Liver (tissue), 8 donors: ENCODE measurements at regions not wholly inside any gene's neighbourhood (a gene's known extent, or its start where the extent isn't known, plus 50 kb on each side); places are given as distances from the start of the nearest gene placed in this dataset.

Source experiments
- DNase-seq: peaks from one replicate; pipeline ENCODE4 v3.0.0-alpha.2; 2017; ENCODE audit warnings: low spot score
- H3K27ac ChIP-seq, 2 donors: one replicate each; pipeline ENCODE4 v1.7.0; 2013; ENCODE audit warnings: inconsistent platforms in 2 of 2, low read length in 2 of 2, control low read depth in 1 of 2, low read depth in 1 of 2, mild to moderate bottlenecking in 1 of 2
- H3K27me3 ChIP-seq, 4 donors: one replicate each; pipeline versions ENCODE4 v1.6.1 to v1.7.0; 2013; ENCODE audit warnings: low read length in 3 of 4, inconsistent platforms in 1 of 4, mild to moderate bottlenecking in 1 of 4, moderate library complexity in 1 of 4; ENCODE audit not compliant: control insufficient read depth in 4 of 4, insufficient read depth in 4 of 4
- H3K36me3 ChIP-seq, 4 donors: one replicate each; pipeline versions ENCODE4 v1.6.1 to v1.7.0; 2013; ENCODE audit warnings: low read length in 3 of 4, mild to moderate bottlenecking in 3 of 4, low read depth in 1 of 4, moderate library complexity in 1 of 4; ENCODE audit not compliant: control insufficient read depth in 4 of 4, insufficient read depth in 3 of 4
- H3K4me1 ChIP-seq, 4 donors: one replicate each; pipeline versions ENCODE4 v1.6.1 to v1.7.0; 2013; ENCODE audit warnings: low read length in 3 of 4, mild to moderate bottlenecking in 3 of 4, moderate library complexity in 1 of 4; ENCODE audit not compliant: control insufficient read depth in 4 of 4, insufficient read depth in 4 of 4
- H3K4me3 ChIP-seq, 3 donors: one replicate each; pipeline versions ENCODE4 v1.6.1 to v1.7.0; 2013; ENCODE audit warnings: low read length in 3 of 3, control low read depth in 1 of 3, low read depth in 1 of 3, mild to moderate bottlenecking in 1 of 3
- H3K9ac ChIP-seq, 2 donors: one replicate each; pipeline ENCODE4 v1.7.0; 2013; ENCODE audit warnings: low read length in 2 of 2, mild to moderate bottlenecking in 2 of 2, moderate library complexity in 2 of 2, control low read depth in 1 of 2, low read depth in 1 of 2
- H3K9me3 ChIP-seq, 4 donors: one replicate each; pipeline versions ENCODE4 v1.6.1 to v1.7.0; 2013; ENCODE audit warnings: low read length in 3 of 4; ENCODE audit not compliant: control insufficient read depth in 4 of 4
- EGR1 ChIP-seq, 2 donors: IDR thresholded peaks; 2 replicates each; pipeline ENCODE4 v1.6.1; 2016 to 2018; ENCODE audit warnings: antibody characterized with exemption in 2 of 2, low read depth in 2 of 2
- FOXA1 ChIP-seq: IDR thresholded peaks from 2 replicates; pipeline ENCODE4 v1.6.1; 2016; ENCODE audit warnings: antibody characterized with exemption
- FOXA2 ChIP-seq: IDR thresholded peaks from 2 replicates; pipeline ENCODE4 v1.6.1; 2016; ENCODE audit warnings: antibody characterized with exemption
- GABPA ChIP-seq, 2 donors: IDR thresholded peaks in 1 of 2; conservative IDR thresholded peaks in 1 of 2; 2 replicates each; pipeline ENCODE4 v1.6.1; 2016; ENCODE audit warnings: antibody characterized with exemption in 2 of 2, mild to moderate bottlenecking in 1 of 2, moderate library complexity in 1 of 2
- HNF4A ChIP-seq, 2 donors: conservative IDR thresholded peaks; 2 replicates each; pipeline ENCODE4 v1.6.1; 2016; ENCODE audit warnings: antibody characterized with exemption in 2 of 2, mild to moderate bottlenecking in 2 of 2
- HNF4G ChIP-seq: IDR thresholded peaks from 2 replicates; pipeline ENCODE4 v1.6.1; 2016; ENCODE audit warnings: antibody characterized with exemption
- JUND ChIP-seq, 2 donors: IDR thresholded peaks; 2 replicates each; pipeline ENCODE4 v1.6.1; 2016; ENCODE audit warnings: antibody characterized with exemption in 2 of 2
- RAD21 ChIP-seq, 2 donors: IDR thresholded peaks; 2 replicates each; pipeline ENCODE4 v1.6.1; 2016; ENCODE audit warnings: antibody characterized with exemption in 2 of 2, mild to moderate bottlenecking in 2 of 2
- RXRA ChIP-seq, 2 donors: IDR thresholded peaks; 2 replicates each; pipeline ENCODE4 v1.6.1; 2017 to 2018; ENCODE audit warnings: antibody characterized with exemption in 2 of 2, mild to moderate bottlenecking in 1 of 2
- SP1 ChIP-seq: IDR thresholded peaks from 2 replicates; pipeline ENCODE4 v1.6.1; 2018; ENCODE audit warnings: antibody characterized with exemption, mild to moderate bottlenecking
- whole genome bisulfite sequencing: extraction: QIAGEN DNeasy Blood & Tissue Kit; methylation state at CpG from one replicate; pipeline ENCODE4 v1.1.7; 2013; 5-methylcytosine and 5-hydroxymethylcytosine counted together
- TF ChIP-seq, protein P1 (sequence below): fragments of 150-350 bp; IDR thresholded peaks from 2 replicates; pipeline ENCODE4 v1.5.1; 2017; ENCODE audit warnings: improper control_type of control experiment, low read depth, low read length; ENCODE audit not compliant: missing input control
- TF ChIP-seq, protein P2 (sequence below): IDR thresholded peaks from 2 replicates; pipeline ENCODE4 v1.6.1; 2016; ENCODE audit warnings: antibody characterized with exemption
- TF ChIP-seq, protein P3 (sequence below): IDR thresholded peaks from 2 replicates; pipeline ENCODE4 v1.6.1; 2016; ENCODE audit warnings: antibody characterized with exemption
- TF ChIP-seq, protein P4 (sequence below): IDR thresholded peaks from 2 replicates; pipeline ENCODE4 v1.6.1; 2016; ENCODE audit warnings: antibody characterized with exemption, mild to moderate bottlenecking
- donor health status: healthy.
- donor health status: healthy.
- donor health status: healthy.
- donor health status: healthy.
- donor health status: healthy.

DNA sequence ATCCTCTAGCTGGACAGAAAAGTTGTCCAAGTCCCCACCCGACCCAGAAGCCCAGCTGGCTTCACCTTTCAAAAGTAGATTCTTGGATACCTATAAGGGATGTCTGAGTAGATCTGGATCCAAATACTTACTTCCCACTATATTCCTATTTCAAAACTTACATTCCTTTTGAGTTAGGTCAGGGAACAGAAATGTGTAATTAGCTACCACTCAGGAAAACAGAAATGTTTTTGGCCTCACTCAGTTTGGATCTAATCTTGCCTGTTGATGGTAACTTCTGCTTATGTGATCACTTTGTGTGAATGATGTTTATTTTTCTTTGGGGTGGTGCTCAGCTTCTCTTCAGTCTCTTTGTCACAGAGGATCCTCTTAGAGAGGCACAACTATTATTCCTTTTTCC lies 814.4 kb upstream of the RGS18 start:
- no peaks in the 10 kb centered on the region for H3K36me3 ChIP-seq
- H3K4me1 ChIP-seq: no peaks in the 10 kb centered on the region
- H3K27ac ChIP-seq: no peak overlapping the region
- no peak for DNase-seq
- H3K4me3 ChIP-seq: no peak overlapping the region
- no peaks in the 10 kb centered on the region for H3K27me3 ChIP-seq
- TF ChIP-seq RXRA (IDR thresholded peaks at IDR 0.05): no peak
- TF ChIP-seq, protein P1, sequence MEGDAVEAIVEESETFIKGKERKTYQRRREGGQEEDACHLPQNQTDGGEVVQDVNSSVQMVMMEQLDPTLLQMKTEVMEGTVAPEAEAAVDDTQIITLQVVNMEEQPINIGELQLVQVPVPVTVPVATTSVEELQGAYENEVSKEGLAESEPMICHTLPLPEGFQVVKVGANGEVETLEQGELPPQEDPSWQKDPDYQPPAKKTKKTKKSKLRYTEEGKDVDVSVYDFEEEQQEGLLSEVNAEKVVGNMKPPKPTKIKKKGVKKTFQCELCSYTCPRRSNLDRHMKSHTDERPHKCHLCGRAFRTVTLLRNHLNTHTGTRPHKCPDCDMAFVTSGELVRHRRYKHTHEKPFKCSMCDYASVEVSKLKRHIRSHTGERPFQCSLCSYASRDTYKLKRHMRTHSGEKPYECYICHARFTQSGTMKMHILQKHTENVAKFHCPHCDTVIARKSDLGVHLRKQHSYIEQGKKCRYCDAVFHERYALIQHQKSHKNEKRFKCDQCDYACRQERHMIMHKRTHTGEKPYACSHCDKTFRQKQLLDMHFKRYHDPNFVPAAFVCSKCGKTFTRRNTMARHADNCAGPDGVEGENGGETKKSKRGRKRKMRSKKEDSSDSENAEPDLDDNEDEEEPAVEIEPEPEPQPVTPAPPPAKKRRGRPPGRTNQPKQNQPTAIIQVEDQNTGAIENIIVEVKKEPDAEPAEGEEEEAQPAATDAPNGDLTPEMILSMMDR: no peak
- TF ChIP-seq, protein P2, sequence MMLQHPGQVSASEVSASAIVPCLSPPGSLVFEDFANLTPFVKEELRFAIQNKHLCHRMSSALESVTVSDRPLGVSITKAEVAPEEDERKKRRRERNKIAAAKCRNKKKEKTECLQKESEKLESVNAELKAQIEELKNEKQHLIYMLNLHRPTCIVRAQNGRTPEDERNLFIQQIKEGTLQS: no peak
- TF ChIP-seq FOXA1: no peak
- 34% methylated on average over 1 of the region's 1 CpG for WGBS
- no peak overlapping the region for H3K9ac ChIP-seq
- H3K9me3 ChIP-seq: no peaks in the 10 kb centered on the region

DNA sequence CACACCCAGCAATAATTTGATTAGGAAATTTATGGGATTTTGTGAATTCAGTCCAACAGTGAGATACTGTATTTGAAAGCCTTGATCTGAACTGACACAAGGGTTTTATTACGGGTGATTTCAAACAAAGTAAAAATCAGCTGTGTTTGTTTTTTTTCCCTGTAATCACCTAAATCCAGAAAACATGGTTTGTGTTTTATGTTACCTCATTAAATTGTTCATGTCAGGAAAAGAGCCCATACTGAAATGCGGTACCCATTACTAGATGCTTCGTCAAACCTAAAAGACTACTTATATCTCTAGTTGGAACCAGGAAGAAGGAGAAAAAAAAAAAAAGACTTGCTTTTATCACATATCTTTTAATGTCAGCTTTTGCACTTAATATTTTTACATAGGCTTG lies 811.9 kb upstream of the RGS18 start:
- Histone ChIP-seq H3K4me3 (no peak overlapping the region), H3K4me1 (no peaks in the 10 kb centered on the region), H3K36me3 (no peaks in the 10 kb centered on the region), H3K9ac (no peak overlapping the region), H3K27me3 (no peaks in the 10 kb centered on the region), H3K27ac (no peak overlapping the region), H3K9me3 (no peaks in the 10 kb centered on the region)
- TF ChIP-seq, protein P1: no peak
- TF ChIP-seq, protein P3, sequence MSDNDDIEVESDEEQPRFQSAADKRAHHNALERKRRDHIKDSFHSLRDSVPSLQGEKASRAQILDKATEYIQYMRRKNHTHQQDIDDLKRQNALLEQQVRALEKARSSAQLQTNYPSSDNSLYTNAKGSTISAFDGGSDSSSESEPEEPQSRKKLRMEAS: no peak
- no peak for TF ChIP-seq RAD21 (IDR thresholded peaks at IDR 0.05)
- TF ChIP-seq JUND (IDR thresholded peaks at IDR 0.05): no peak
- TF ChIP-seq RXRA (IDR thresholded peaks at IDR 0.05): no peak
- TF ChIP-seq, protein P2: no peak
- TF ChIP-seq FOXA2: no peak
- TF ChIP-seq FOXA1: no peak
- no peak for TF ChIP-seq EGR1 (IDR thresholded peaks at IDR 0.05; ENCODE audit: low read depth in 2 of 2)
- no peak for TF ChIP-seq SP1
- TF ChIP-seq GABPA (IDR thresholded peaks at IDR 0.05 in 1 of 2, conservative IDR thresholded peaks at IDR 0.05 in 1 of 2): no peak
- WGBS: 71% methylated on average over 3 of the region's 3 CpGs
- DNase-seq: no peak

DNA sequence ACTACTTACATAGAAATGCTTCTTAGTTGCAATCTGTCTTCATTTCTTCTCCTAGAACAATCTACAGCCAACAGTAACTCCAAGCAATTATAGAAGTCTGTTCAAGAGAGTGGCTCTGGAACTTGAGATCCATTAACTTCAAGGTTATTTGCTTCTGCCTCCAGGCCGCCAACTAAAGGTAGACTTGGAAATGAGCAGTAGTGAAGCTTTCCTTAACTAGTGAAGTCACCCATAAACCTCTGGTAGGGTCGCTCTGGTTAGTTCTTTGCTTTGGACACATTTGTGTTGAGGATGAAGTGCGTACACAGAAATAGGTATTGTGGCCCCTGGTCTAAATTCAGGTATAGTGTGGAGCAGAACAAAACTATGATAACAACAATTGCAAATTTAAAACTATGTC lies 809.9 kb upstream of the RGS18 start:
- 71% methylated on average over 3 of the region's 3 CpGs for WGBS
- no peaks in the 10 kb centered on the region for H3K4me1 ChIP-seq
- TF ChIP-seq HNF4G (no peak), RAD21 (IDR thresholded peaks at IDR 0.05) (no peak), HNF4A (conservative IDR thresholded peaks at IDR 0.05) (no peak), SP1 (no peak)
- TF ChIP-seq, protein P4, sequence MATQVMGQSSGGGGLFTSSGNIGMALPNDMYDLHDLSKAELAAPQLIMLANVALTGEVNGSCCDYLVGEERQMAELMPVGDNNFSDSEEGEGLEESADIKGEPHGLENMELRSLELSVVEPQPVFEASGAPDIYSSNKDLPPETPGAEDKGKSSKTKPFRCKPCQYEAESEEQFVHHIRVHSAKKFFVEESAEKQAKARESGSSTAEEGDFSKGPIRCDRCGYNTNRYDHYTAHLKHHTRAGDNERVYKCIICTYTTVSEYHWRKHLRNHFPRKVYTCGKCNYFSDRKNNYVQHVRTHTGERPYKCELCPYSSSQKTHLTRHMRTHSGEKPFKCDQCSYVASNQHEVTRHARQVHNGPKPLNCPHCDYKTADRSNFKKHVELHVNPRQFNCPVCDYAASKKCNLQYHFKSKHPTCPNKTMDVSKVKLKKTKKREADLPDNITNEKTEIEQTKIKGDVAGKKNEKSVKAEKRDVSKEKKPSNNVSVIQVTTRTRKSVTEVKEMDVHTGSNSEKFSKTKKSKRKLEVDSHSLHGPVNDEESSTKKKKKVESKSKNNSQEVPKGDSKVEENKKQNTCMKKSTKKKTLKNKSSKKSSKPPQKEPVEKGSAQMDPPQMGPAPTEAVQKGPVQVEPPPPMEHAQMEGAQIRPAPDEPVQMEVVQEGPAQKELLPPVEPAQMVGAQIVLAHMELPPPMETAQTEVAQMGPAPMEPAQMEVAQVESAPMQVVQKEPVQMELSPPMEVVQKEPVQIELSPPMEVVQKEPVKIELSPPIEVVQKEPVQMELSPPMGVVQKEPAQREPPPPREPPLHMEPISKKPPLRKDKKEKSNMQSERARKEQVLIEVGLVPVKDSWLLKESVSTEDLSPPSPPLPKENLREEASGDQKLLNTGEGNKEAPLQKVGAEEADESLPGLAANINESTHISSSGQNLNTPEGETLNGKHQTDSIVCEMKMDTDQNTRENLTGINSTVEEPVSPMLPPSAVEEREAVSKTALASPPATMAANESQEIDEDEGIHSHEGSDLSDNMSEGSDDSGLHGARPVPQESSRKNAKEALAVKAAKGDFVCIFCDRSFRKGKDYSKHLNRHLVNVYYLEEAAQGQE: no peak
- TF ChIP-seq, protein P2: no peak

More for the DNA sequence above, 809.9 kb upstream of the RGS18 start:
- no peaks in the 10 kb centered on the region for H3K9me3 ChIP-seq
- no peaks in the 10 kb centered on the region for H3K36me3 ChIP-seq
- H3K27ac ChIP-seq: no peak overlapping the region
- no peak overlapping the region for H3K9ac ChIP-seq
- DNase-seq: no peak
- H3K27me3 ChIP-seq: no peaks in the 10 kb centered on the region
- H3K4me3 ChIP-seq: no peak overlapping the region
